Neutrophil (primary cell): ENCODE measurements at regions not wholly inside any gene's neighbourhood (a gene's known extent, or its start where the extent isn't known, plus 50 kb on each side); places are given as distances from the start of the nearest gene placed in this dataset.
"Not testable (repeated sequence)": the region's sequence is repeated elsewhere in the genome, so short reads cannot be mapped to it uniquely, and the experiment has no call there.

Experiments
- H3K27ac ChIP-seq: fragments of 200-600 bp; sonication (generic); 2 replicates; pipeline ENCODE4 v1.5.1; 2016; ENCODE audit warnings: mild to moderate bottlenecking, moderate library complexity
- H3K27me3 ChIP-seq: fragments of 200-600 bp; sonication (generic); 2 replicates; pipeline ENCODE4 v1.6.0; 2016; ENCODE audit warnings: mild to moderate bottlenecking
- H3K36me3 ChIP-seq: fragments of 200-600 bp; sonication (generic); 2 replicates; pipeline ENCODE4 v1.5.1; 2017
- H3K4me1 ChIP-seq, 2 experiments: fragments of 200-600 bp in 1 of 2; sonication (generic) in 1 of 2; 1 replicate in 1 of 2; 2 replicates in 1 of 2; pipeline versions ENCODE4 v1.5.1 to v1.6.1; 2013 to 2016; ENCODE audit warnings: low read depth in 1 of 2, low read length in 1 of 2, mild to moderate bottlenecking in 1 of 2, moderate library complexity in 1 of 2; ENCODE audit not compliant: control insufficient read depth in 1 of 2, insufficient read depth in 1 of 2
- H3K4me3 ChIP-seq, 2 experiments: fragments of 200-600 bp in 1 of 2; sonication (generic) in 1 of 2; 1 replicate in 1 of 2; 2 replicates in 1 of 2; pipeline ENCODE4 v1.5.1; 2013 to 2016; ENCODE audit warnings: low read depth in 1 of 2, low read length in 1 of 2, mild to moderate bottlenecking in 1 of 2, moderate library complexity in 1 of 2
- H3K9me3 ChIP-seq: fragments of 200-600 bp; sonication (generic); 2 replicates; pipeline ENCODE4 v1.5.1; 2016
- TF ChIP-seq, protein P1 (sequence below): fragments of 200-600 bp; sonication (generic); IDR thresholded peaks from 2 replicates; pipeline ENCODE4 v1.5.1; 2016; ENCODE audit warnings: antibody characterized with exemption

DNA sequence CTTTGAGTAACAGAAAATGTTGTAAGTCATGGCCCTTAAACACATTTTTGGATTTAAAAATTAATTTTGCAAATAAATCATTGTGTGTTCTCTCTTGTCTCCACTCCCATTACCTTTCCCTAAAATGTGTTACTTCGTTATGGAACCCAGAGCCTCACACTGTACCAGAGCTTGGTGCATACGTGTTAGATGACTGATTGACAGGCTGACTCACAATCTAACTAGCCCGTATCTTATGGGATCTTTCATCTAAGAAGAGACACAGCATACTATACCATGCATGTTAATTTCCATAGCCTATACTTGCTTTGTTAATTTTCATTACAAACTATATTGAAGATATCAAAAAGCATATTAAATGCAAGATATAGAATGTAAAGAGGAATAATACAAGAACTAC, 87.1 kb downstream of the SPRY4 start:
- Histone ChIP-seq H3K9me3 (no peaks in the 10 kb centered on the region), H3K27ac (no peak overlapping the region), H3K27me3 (peaks cover 33% of the 10 kb centered on the region), H3K4me1 (no peaks in the 10 kb centered on the region), H3K4me3 (no peak overlapping the region), H3K36me3 (no peaks in the 10 kb centered on the region)
- TF ChIP-seq, protein P1, sequence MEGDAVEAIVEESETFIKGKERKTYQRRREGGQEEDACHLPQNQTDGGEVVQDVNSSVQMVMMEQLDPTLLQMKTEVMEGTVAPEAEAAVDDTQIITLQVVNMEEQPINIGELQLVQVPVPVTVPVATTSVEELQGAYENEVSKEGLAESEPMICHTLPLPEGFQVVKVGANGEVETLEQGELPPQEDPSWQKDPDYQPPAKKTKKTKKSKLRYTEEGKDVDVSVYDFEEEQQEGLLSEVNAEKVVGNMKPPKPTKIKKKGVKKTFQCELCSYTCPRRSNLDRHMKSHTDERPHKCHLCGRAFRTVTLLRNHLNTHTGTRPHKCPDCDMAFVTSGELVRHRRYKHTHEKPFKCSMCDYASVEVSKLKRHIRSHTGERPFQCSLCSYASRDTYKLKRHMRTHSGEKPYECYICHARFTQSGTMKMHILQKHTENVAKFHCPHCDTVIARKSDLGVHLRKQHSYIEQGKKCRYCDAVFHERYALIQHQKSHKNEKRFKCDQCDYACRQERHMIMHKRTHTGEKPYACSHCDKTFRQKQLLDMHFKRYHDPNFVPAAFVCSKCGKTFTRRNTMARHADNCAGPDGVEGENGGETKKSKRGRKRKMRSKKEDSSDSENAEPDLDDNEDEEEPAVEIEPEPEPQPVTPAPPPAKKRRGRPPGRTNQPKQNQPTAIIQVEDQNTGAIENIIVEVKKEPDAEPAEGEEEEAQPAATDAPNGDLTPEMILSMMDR: no peak

- H3K4me1 ChIP-seq, H3K9me3 ChIP-seq, H3K27ac ChIP-seq, H3K4me3 ChIP-seq, H3K36me3 ChIP-seq: not testable (repeated sequence)
- H3K27me3 ChIP-seq: peaks cover 36% of the 10 kb centered on the region
These were observed 88.0 kb downstream of the SPRY4 start for GRCh38 chr5:142236673-142237290.

DNA sequence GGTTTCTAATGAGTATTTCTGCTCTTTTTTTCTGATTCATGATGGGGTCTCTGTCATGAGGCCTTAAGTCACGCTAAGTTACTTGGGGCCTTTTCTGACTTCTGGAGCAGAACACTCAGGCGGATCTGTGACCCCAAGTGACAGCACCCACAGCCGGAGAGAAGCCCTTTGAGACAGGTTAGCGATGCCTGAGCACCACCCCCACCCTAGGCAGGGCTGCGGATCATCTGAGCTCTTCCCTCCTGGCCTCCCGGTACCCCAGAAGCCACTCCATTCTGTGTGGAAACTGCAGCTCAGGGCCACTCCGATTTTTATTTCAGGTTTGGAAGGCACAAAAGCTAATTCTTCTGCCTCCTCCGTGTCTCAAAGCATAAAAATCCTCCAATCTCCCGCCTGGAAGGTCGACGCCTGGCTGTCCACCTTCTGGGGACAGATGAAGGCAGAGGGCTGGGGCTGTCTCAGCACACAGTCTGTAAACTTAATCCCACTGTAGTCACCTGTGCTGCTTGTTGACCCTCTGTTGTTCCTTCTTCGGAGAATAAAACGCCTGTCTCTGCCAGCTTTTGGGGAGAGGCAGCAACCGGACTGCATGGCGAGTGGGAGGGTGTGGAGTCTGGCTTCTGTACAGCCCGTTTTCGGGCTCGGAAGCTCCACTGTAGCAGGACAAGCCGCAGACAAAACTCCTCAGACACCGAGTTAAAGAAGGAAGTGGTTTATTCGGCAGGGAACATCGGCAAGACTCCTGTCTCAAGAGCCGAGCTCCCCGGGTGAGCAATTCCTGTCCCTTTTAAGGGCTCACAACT, 88.8 kb downstream of the SPRY4 start:
- no peak overlapping the region for H3K4me3 ChIP-seq
- no peaks in the 10 kb centered on the region for H3K4me1 ChIP-seq
- no peak overlapping the region for H3K27ac ChIP-seq
- H3K36me3 ChIP-seq: no peaks in the 10 kb centered on the region
- TF ChIP-seq, protein P1: no peak
- peaks cover 42% of the 10 kb centered on the region for H3K27me3 ChIP-seq
- H3K9me3 ChIP-seq: no peaks in the 10 kb centered on the region

DNA sequence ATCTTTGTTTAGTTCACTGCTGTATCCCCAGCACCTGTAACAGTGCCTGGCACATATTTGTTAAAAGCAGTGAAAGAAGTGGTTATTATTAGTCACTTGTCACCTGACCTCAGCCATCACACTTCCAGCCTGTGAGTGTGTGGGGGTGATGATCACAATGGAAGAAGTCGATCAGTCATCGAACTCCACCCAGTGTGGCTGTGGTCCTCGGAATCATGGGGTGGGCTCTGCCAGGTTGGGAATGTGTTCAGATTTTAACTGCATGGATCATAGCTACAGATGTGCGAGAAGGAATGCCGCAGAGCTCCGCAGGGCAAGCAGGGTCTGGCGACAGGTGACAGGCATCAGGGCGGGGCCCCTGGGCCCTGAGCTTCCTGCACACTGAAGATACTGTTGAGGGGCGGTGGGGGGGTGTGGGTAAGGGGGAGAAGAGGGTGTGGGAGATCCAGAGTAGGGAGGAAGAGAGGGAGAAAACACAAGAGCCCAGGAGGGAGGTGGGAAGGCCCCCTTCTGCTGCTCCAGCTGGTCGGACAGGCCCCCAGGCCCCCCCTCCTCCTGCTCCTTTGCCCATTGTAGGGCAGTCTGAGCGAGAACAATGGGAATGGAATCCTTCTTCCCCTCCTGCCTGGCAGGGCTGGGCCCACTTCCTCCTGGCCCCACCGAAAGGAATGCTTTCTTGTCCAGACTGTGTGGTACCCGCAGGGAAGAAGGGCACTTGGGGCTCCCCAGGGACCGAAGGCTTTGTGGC, 89.6 kb downstream of the SPRY4 start:
- peaks cover 46% of the 10 kb centered on the region for H3K27me3 ChIP-seq
- no peak overlapping the region for H3K27ac ChIP-seq
- H3K4me1 ChIP-seq: no peaks in the 10 kb centered on the region
- no peak overlapping the region for H3K4me3 ChIP-seq
- no peaks in the 10 kb centered on the region for H3K36me3 ChIP-seq
- TF ChIP-seq, protein P1: no peak
- H3K9me3 ChIP-seq: no peaks in the 10 kb centered on the region

- Histone ChIP-seq H3K27ac (no peak overlapping the region), H3K9me3 (no peaks in the 10 kb centered on the region), H3K36me3 (no peaks in the 10 kb centered on the region), H3K27me3 (peaks cover 56% of the 10 kb centered on the region), H3K4me1 (no peaks in the 10 kb centered on the region), H3K4me3 (no peak overlapping the region)
- TF ChIP-seq, protein P1: no peak
These were observed 91.5 kb downstream of the SPRY4 start for GRCh38 chr5:142233083-142234032.

DNA sequence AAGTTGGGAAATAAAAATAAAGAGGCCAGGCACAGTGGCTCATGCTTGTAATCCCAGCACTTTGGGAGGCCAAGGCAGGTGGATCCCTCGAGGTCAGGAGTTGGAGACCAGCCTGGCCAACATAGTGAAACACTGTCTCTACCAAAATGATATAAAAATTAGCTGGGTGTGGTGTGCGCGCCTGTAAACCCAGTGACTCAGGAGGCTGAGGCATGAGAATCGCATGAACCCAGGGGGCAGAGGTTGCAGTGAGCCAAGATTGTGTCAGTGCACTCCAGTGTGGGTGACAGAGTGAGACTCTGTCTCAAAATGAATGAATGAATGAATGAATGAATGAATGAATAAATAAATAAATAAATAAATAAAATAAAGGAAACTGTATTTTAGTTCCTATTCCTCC, 93.9 kb downstream of the SPRY4 start:
- not testable (repeated sequence) for H3K36me3 ChIP-seq, H3K4me3 ChIP-seq, H3K4me1 ChIP-seq, H3K27ac ChIP-seq, H3K9me3 ChIP-seq
- H3K27me3 ChIP-seq: peaks cover 52% of the 10 kb centered on the region
